Mucosa of descending colon (tissue), 3 donors: ENCODE measurements at regions not wholly inside any gene's neighbourhood (a gene's known extent, or its start where the extent isn't known, plus 50 kb on each side); places are given as distances from the start of the nearest gene placed in this dataset.

Source experiments
- ATAC-seq: fragments of 200-7000 bp; cut with Tn5 transposase; one replicate; pipeline ENCODE4 v1.9.1; 2020; ENCODE audit warnings: mild to moderate bottlenecking, moderate library complexity
- DNase-seq, 3 donors: peaks; one replicate each; pipeline ENCODE4 v3.0.0-alpha.2; 2020
- H3K36me3 ChIP-seq: fragments of 200-600 bp; one replicate; pipeline ENCODE4 v1.8.0; 2021; ENCODE audit warnings: low read depth, mild to moderate bottlenecking
- H3K4me1 ChIP-seq: fragments of 200-600 bp; one replicate; pipeline ENCODE4 v1.8.0; 2021; ENCODE audit warnings: low read depth, mild to moderate bottlenecking
- H3K4me3 ChIP-seq: fragments of 200-600 bp; one replicate; pipeline ENCODE4 v1.8.0; 2021; ENCODE audit warnings: mild to moderate bottlenecking
- H3K9me3 ChIP-seq: fragments of 200-600 bp; one replicate; pipeline ENCODE4 v1.8.0; 2021; ENCODE audit warnings: mild to moderate bottlenecking
- intact Hi-C, 2 donors: fragments of 100-400 bp; cut with DNase I in 1 of 2; cut with micrococcal nuclease in 1 of 2; formaldehyde crosslinking; loops; one replicate each; pipeline versions ENCODE4 v1.11.0 to v1.11.1; 2022; cut with DNase I, micrococcal nuclease
- TF ChIP-seq, protein P1 (sequence below): fragments of 200-600 bp; IDR thresholded peaks from one replicate; pipeline ENCODE4 v1.8.0; 2022; ENCODE audit warnings: antibody characterized with exemption, mild to moderate bottlenecking
- donor health status: DM: no; HTN: no; CAD: no; lungs with moderate emphysema.
- donor health status: DM: no; HTN: no; CAD: no.
- donor health status: DM: no; HTN: yes; CAD: no.

DNA sequence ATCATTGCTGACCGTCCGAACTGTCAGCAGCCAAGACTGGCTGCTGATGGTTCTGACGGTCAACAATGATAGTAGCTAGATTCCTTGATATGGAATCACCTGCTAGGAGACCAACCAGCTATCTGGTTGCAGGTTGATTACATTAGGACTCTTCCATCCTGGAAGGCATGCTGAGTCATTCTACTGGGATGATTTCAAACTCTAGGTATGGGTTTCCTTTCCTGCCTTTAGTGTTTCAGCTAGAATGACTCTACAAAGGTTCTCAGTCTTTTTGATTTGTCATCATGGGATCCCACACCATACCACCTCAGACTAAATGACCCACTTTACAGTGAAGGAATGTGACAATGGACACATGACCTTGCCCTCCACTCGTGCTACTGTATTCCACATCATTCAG is 138.1 kb upstream of the KL start:
- H3K4me3 ChIP-seq = no peak overlapping the region
- no peak for ATAC-seq
- no peaks in the 10 kb centered on the region for H3K4me1 ChIP-seq
- no peaks in the 10 kb centered on the region for H3K9me3 ChIP-seq
- intact Hi-C loops = no loop called here
- no peaks in the 10 kb centered on the region for H3K36me3 ChIP-seq
- DNase-seq = no peak
- TF ChIP-seq, protein P1, sequence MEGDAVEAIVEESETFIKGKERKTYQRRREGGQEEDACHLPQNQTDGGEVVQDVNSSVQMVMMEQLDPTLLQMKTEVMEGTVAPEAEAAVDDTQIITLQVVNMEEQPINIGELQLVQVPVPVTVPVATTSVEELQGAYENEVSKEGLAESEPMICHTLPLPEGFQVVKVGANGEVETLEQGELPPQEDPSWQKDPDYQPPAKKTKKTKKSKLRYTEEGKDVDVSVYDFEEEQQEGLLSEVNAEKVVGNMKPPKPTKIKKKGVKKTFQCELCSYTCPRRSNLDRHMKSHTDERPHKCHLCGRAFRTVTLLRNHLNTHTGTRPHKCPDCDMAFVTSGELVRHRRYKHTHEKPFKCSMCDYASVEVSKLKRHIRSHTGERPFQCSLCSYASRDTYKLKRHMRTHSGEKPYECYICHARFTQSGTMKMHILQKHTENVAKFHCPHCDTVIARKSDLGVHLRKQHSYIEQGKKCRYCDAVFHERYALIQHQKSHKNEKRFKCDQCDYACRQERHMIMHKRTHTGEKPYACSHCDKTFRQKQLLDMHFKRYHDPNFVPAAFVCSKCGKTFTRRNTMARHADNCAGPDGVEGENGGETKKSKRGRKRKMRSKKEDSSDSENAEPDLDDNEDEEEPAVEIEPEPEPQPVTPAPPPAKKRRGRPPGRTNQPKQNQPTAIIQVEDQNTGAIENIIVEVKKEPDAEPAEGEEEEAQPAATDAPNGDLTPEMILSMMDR = no peak

DNA sequence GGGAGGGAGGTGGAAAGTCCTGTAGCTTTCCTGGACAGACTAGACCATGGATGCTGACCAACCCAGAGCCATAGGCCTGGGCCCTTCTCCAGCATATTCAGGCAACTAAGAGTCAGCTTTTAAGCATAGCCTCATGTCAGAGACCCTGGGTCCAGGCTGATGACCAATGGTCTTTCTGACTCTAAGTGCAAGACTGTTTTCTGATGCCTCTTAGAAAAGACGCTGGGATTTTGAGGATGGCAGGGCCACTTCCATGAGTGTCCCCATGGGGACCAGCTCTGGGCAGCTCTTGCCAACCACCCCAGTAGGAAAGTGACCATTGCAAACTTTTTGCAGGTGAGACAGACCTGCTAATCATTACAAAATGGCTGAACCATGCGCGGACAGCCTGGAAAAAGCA is 135.6 kb upstream of the KL start:
- ATAC-seq (no peak), DNase-seq (no peak)
- no peak overlapping the region for H3K4me3 ChIP-seq
- TF ChIP-seq, protein P1 = no peak
- H3K36me3 ChIP-seq = no peaks in the 10 kb centered on the region
- H3K4me1 ChIP-seq = no peaks in the 10 kb centered on the region
- H3K9me3 ChIP-seq = no peaks in the 10 kb centered on the region
- intact Hi-C loops = no loop called here

DNA sequence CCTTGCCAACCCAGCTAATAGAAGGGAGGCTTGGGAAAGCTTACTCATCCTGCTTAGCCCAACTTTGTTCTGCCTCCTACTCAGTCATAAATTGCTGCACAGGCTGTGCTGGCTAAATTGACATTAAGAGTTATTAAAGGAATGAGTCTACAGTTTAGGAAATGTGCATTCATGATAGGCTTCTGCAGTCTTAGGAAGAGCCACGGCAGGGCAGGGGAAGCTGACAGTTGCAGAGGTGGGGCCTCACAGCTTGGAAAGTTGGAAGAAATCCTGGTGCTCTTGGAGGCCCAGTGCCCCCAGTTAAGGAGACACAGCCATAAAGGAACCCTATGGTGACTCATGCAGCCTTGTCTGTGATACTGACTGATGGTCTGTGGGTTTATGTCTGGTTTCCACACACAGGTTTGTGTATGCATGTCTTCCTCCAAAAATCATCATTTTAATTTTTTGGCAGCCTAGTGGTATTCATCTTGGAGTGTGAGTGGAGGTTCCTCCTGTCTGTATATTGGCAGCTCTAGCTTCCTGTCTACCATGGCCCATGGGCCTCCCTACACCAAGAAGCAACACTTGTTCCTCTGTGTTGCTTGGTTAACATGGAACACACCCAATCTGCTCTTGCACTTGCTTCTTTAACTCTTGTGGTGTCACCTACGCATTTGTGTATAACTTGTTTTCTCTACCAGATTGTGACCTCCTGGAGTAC is 135.0 kb upstream of the KL start:
- ATAC-seq (no peak), DNase-seq (no peak)
- H3K4me3 ChIP-seq = no peak overlapping the region
- no peaks in the 10 kb centered on the region for H3K36me3 ChIP-seq
- no peaks in the 10 kb centered on the region for H3K4me1 ChIP-seq
- intact Hi-C loops = no loop called here
- TF ChIP-seq, protein P1 = no peak
- no peaks in the 10 kb centered on the region for H3K9me3 ChIP-seq

DNA sequence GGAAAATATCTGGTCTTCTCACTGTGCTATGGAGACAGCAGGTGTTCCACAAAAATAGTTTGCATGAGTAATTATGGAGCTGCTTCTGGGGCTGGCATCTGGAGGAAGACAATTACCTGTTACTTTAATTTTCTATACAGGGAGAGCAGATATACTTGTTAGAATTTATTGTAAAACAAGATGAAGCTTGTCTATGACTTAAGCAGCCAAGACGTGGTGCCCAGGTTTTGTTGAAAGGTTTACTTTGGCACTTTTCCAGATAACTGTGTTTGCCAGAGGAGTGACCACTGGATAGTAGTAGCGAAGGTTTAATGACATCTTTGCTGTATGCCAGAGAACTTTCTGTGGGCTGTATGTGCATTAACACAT is 134.5 kb upstream of the KL start:
- no peak overlapping the region for H3K4me3 ChIP-seq
- ATAC-seq = no peak
- intact Hi-C loops = no loop called here
- no peaks in the 10 kb centered on the region for H3K4me1 ChIP-seq
- TF ChIP-seq, protein P1 = no peak
- H3K9me3 ChIP-seq = no peaks in the 10 kb centered on the region
- DNase-seq = no peak
- H3K36me3 ChIP-seq = no peaks in the 10 kb centered on the region

DNA sequence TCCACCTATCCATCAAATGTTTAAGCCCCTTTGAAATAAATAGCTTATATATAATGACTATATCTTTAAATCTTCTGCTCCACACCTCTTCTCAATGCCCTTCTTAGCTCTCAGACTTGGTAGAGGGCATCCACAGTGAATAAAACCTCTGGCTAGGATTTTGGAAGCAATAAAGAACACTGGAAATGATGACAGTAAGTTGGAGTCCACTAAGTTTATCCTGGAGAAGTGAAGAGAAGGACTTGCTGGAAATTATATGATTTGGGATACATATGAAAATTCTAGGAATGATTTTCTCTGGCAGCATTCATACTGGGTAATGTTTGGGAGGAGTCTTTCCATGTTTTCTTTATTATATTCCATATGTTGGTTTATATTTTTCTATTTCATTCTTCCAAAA is 133.5 kb upstream of the KL start:
- no peaks in the 10 kb centered on the region for H3K36me3 ChIP-seq
- peaks cover 8% of the 10 kb centered on the region for H3K9me3 ChIP-seq
- H3K4me1 ChIP-seq = no peaks in the 10 kb centered on the region
- intact Hi-C loops = no loop called here
- DNase-seq = no peak
- ATAC-seq = no peak
- TF ChIP-seq, protein P1 = no peak
- H3K4me3 ChIP-seq = no peak overlapping the region

DNA sequence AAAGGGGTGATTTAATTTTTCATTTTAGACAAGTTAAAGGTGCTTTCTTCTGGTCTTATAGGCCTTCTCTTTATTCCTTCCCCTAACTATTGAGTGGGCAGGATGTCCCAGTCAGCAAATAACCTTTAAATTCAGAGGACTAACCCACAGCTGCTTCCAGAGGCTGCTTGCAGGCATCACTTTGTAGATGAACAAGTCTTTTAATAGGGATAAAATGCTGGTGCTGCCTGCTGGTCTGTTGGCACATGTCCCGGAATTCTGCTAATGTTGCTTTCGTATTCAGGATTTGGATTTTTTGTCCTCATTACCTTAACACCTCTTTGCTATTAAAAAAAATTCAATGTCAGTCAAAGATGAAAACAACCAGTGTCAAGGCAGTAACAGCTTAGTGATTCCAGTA is 132.7 kb upstream of the KL start:
- TF ChIP-seq, protein P1 = no peak
- no peak for ATAC-seq
- Histone ChIP-seq H3K4me1 (no peaks in the 10 kb centered on the region), H3K4me3 (no peak overlapping the region), H3K36me3 (no peaks in the 10 kb centered on the region), H3K9me3 (peaks cover 15% of the 10 kb centered on the region)
- intact Hi-C loops = no loop called here
- DNase-seq = no peak
